IMR-90 (cell line): ENCODE measurements at regions not wholly inside any gene's neighbourhood (a gene's known extent, or its start where the extent isn't known, plus 50 kb on each side); places are given as distances from the start of the nearest gene placed in this dataset.

Source experiments
- CTCF ChIP-seq: conservative IDR thresholded peaks from 2 replicates; pipeline ENCODE4 v1.5.1; 2012; ENCODE audit warnings: mild to moderate bottlenecking, low read depth, low read length, improper control_type of control experiment
- MAZ ChIP-seq: IDR thresholded peaks from 2 replicates; pipeline ENCODE4 v1.6.1; 2012; ENCODE audit warnings: low read depth, mild to moderate bottlenecking, low read length, improper control_type of control experiment, moderate library complexity, borderline replicate concordance
- POLR2A ChIP-seq: IDR thresholded peaks from 2 replicates; pipeline ENCODE4 v1.6.1; 2012; ENCODE audit warnings: mild to moderate bottlenecking, low read depth, low read length
- RAD21 ChIP-seq: IDR thresholded peaks from 2 replicates; pipeline ENCODE4 v1.6.1; 2012; ENCODE audit warnings: low read length, improper control_type of control experiment
- SMC3 ChIP-seq: fragments of 150-350 bp; IDR thresholded peaks from 2 replicates; pipeline ENCODE4 v1.6.1; 2016; ENCODE audit warnings: low read depth, mild to moderate bottlenecking, antibody characterized with exemption, low read length, moderate library complexity
- TF ChIP-seq, protein P1 (sequence below): fragments of 150-350 bp; IDR thresholded peaks from 2 replicates; pipeline ENCODE4 v1.6.1; 2017; ENCODE audit warnings: mild to moderate bottlenecking, antibody characterized with exemption, low read length, low read depth

- no peak for TF ChIP-seq CTCF
- TF ChIP-seq, protein P1, sequence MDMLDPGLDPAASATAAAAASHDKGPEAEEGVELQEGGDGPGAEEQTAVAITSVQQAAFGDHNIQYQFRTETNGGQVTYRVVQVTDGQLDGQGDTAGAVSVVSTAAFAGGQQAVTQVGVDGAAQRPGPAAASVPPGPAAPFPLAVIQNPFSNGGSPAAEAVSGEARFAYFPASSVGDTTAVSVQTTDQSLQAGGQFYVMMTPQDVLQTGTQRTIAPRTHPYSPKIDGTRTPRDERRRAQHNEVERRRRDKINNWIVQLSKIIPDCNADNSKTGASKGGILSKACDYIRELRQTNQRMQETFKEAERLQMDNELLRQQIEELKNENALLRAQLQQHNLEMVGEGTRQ = no peak
- TF ChIP-seq POLR2A = no peak
- TF ChIP-seq SMC3 = no peak
- TF ChIP-seq MAZ = no peak
- TF ChIP-seq RAD21 = no peak
Observed at GRCh38 chr21:18803624-18804023, 400.0 kb upstream of the TMPRSS15 start.
